Ovary (tissue), 7 donors: ENCODE measurements at regions not wholly inside any gene's neighbourhood (a gene's known extent, or its start where the extent isn't known, plus 50 kb on each side); places are given as distances from the start of the nearest gene placed in this dataset.
"Not testable (repeated sequence)": the region's sequence is repeated elsewhere in the genome, so short reads cannot be mapped to it uniquely, and the experiment has no call there.

Experiments used
- DNase-seq, 5 donors: peaks; one replicate each; pipeline ENCODE4 v3.0.0-alpha.2; 2019 to 2020
- H3K27ac ChIP-seq, 2 donors: fragments of 200-600 bp; one replicate each; pipeline versions ENCODE4 v1.5.1 to v1.8.0; 2019 to 2022
- H3K27me3 ChIP-seq: fragments of 200-600 bp; one replicate; pipeline ENCODE4 v1.8.0; 2022
- H3K36me3 ChIP-seq: fragments of 200-600 bp; sonication (generic); one replicate; pipeline ENCODE4 v1.5.1; 2019
- H3K4me1 ChIP-seq: one replicate; pipeline ENCODE4 v1.8.1; 2013; ENCODE audit warnings: mild to moderate bottlenecking, moderate library complexity; ENCODE audit not compliant: insufficient read depth
- H3K4me3 ChIP-seq: fragments of 200-600 bp; sonication (generic); one replicate; pipeline ENCODE4 v1.5.1; 2017
- H3K9me3 ChIP-seq, 2 donors: fragments of 200-600 bp in 1 of 2; sonication (generic) in 1 of 2; one replicate each; pipeline versions ENCODE4 v1.5.1 to v1.8.1; 2013 to 2019; ENCODE audit warnings: mild to moderate bottlenecking in 1 of 2, moderate library complexity in 1 of 2
- CTCF ChIP-seq, 3 donors: fragments of 450-650 bp in 2 of 3; fragments of 200-600 bp in 1 of 3; IDR thresholded peaks; one replicate each; pipeline versions ENCODE4 v1.5.1 to v1.8.0; 2016 to 2022; ENCODE audit warnings: antibody characterized with exemption in 3 of 3, mild to moderate bottlenecking in 1 of 3
- EP300 ChIP-seq: sonication (generic); formaldehyde crosslinking; IDR thresholded peaks from one replicate; pipeline ENCODE4 v1.6.1; 2017; ENCODE audit warnings: antibody characterized with exemption
- POLR2A ChIP-seq: fragments of 450-650 bp; IDR thresholded peaks from one replicate; pipeline ENCODE4 v1.6.1; 2017; ENCODE audit warnings: antibody characterized with exemption, mild to moderate bottlenecking, moderate library complexity
- WGBS, 3 donors: extraction: QIAGEN DNeasy Blood & Tissue Kit in 1 of 3; methylation state at CpG; one replicate each; pipeline versions ENCODE4 v1.1.5 to v1.1.7; 2013 to 2017; 5-methylcytosine and 5-hydroxymethylcytosine counted together
- intact Hi-C, 4 donors: fragments of 100-400 bp; cut with DNase I; formaldehyde crosslinking; loops; one replicate each; pipeline versions ENCODE4 v1.11.0 to v1.15.1; 2022 to 2023
- donor health status: DM: no; HTN: no; CAD: no; lungs with moderate emphysema.
- donor health status: DM: no; HTN: no; CAD: no.
- donor health status: Bipolar disorder and iron deficiency.
- donor health status: DM: no; HTN: no; CAD: no.
- donor health status: DM: yes; HTN: yes; CAD: no.

- WGBS, 3 donors = 98 to 99% (median 98%) methylated on average over 6 of the region's 6 CpGs
- Histone ChIP-seq H3K27me3 (no peaks in the 10 kb centered on the region), H3K36me3 (no peaks in the 10 kb centered on the region), H3K9me3 (peaks cover 0 to 24% of the 10 kb centered on the region in 2 donors), H3K4me1 (no peaks in the 10 kb centered on the region), H3K27ac (no peak overlapping the region), H3K4me3 (no peak overlapping the region)
- TF ChIP-seq POLR2A (no peak), EP300 (no peak), CTCF (IDR thresholded peaks at IDR 0.05) (no peak)
- no peak for DNase-seq
- intact Hi-C loops = no loop called here
Measured at GRCh38 chr7:149580328-149580727, 82.7 kb upstream of the ZNF746 start.

GRCh38 chr7:149579365-149579764 is 81.8 kb upstream of the ZNF746 start:
- H3K27me3 ChIP-seq, intact Hi-C loops, H3K36me3 ChIP-seq, H3K27ac ChIP-seq, H3K4me3 ChIP-seq, DNase-seq, H3K4me1 ChIP-seq: not testable (repeated sequence)
- peaks cover 0 to 22% of the 10 kb centered on the region in 2 donors for H3K9me3 ChIP-seq
- 96 to 98% (median 98%) methylated on average over 17 to 19 of the region's 19 CpGs for WGBS, 3 donors

- WGBS, 3 donors = 69 to 100% (median 97%) methylated on average over 2 of the region's 2 CpGs
- H3K4me3 ChIP-seq, H3K9me3 ChIP-seq, intact Hi-C loops, H3K27me3 ChIP-seq, H3K4me1 ChIP-seq, H3K27ac ChIP-seq, H3K36me3 ChIP-seq, DNase-seq: not testable (repeated sequence)
Measured at GRCh38 chr7:149574428-149574827, 76.8 kb upstream of the ZNF746 start.

GRCh38 chr7:149573519-149573918 is 75.9 kb upstream of the ZNF746 start:
- DNase-seq = no peak
- intact Hi-C loops = no loop called here
- no peak for TF ChIP-seq EP300
- no peak for TF ChIP-seq POLR2A
- TF ChIP-seq CTCF (IDR thresholded peaks at IDR 0.05) = no peak

GRCh38 chr7:149572920-149573319 is 75.3 kb upstream of the ZNF746 start:
- H3K4me1 ChIP-seq, H3K4me3 ChIP-seq, H3K9me3 ChIP-seq, H3K36me3 ChIP-seq, DNase-seq, intact Hi-C loops, H3K27ac ChIP-seq, H3K27me3 ChIP-seq: not testable (repeated sequence)
- WGBS, 3 donors = 94 to 98% (median 96%) methylated on average over 8 of the region's 8 CpGs

More at GRCh38 chr7:149573519-149573918, 75.9 kb upstream of the ZNF746 start:
- no peak overlapping the region for H3K27ac ChIP-seq
- no peaks in the 10 kb centered on the region for H3K36me3 ChIP-seq
- peaks cover 0 to 3% of the 10 kb centered on the region in 2 donors for H3K9me3 ChIP-seq
- no peaks in the 10 kb centered on the region for H3K4me1 ChIP-seq
- WGBS, 3 donors = 80 to 97% (median 96%) methylated on average over 3 of the region's 3 CpGs
- no peaks in the 10 kb centered on the region for H3K27me3 ChIP-seq
- H3K4me3 ChIP-seq = no peak overlapping the region

GRCh38 chr7:149570784-149571183 is 73.2 kb upstream of the ZNF746 start:
- Histone ChIP-seq H3K4me3 (no peak overlapping the region), H3K27me3 (no peaks in the 10 kb centered on the region), H3K36me3 (no peaks in the 10 kb centered on the region), H3K27ac (no peak overlapping the region), H3K4me1 (no peaks in the 10 kb centered on the region), H3K9me3 (peaks cover 0 to 3% of the 10 kb centered on the region in 2 donors)
- intact Hi-C loops = no loop called here
- WGBS, 3 donors = 92 to 97% (median 97%) methylated on average over 11 of the region's 11 CpGs
- TF ChIP-seq CTCF (IDR thresholded peaks at IDR 0.05) = no peak
- TF ChIP-seq POLR2A = no peak
- no peak for TF ChIP-seq EP300
- DNase-seq = no peak
